DOHH2 (cell line): ENCODE measurements at regions not wholly inside any gene's neighbourhood (a gene's known extent, or its start where the extent isn't known, plus 50 kb on each side); places are given as distances from the start of the nearest gene placed in this dataset.
"Not testable (repeated sequence)": the region's sequence is repeated elsewhere in the genome, so short reads cannot be mapped to it uniquely, and the experiment has no call there.

Source experiments
- H3F3A ChIP-seq: fragments of 200-600 bp; sonication (generic), shearing (Covaris generic); 2 replicates; pipeline ENCODE4 v1.6.0; 2016; ENCODE audit warnings: antibody characterized with exemption, mild to moderate bottlenecking; ENCODE audit not compliant: control insufficient read depth, insufficient read depth
- H3K27ac ChIP-seq: fragments of 200-600 bp; sonication (generic); 2 replicates; pipeline ENCODE4 v1.5.1; 2014; ENCODE audit warnings: low read depth, mild to moderate bottlenecking, low read length, moderate library complexity
- H3K27me3 ChIP-seq: fragments of 200-600 bp; sonication (generic); 2 replicates; pipeline ENCODE4 v1.6.1; 2014; ENCODE audit warnings: mild to moderate bottlenecking, low read length, mixed read lengths; ENCODE audit not compliant: control insufficient read depth
- H3K36me3 ChIP-seq: fragments of 200-600 bp; sonication (generic); 2 replicates; pipeline ENCODE4 v1.6.1; 2014; ENCODE audit warnings: mild to moderate bottlenecking, low read length, moderate library complexity, mixed read lengths; ENCODE audit not compliant: control insufficient read depth
- H3K4me1 ChIP-seq: fragments of 200-600 bp; sonication (generic); 2 replicates; pipeline ENCODE4 v1.6.1; 2014; ENCODE audit warnings: mild to moderate bottlenecking, low read length, mixed read lengths; ENCODE audit not compliant: control insufficient read depth
- H3K4me2 ChIP-seq: fragments of 200-600 bp; sonication (generic); 2 replicates; pipeline ENCODE4 v1.6.0; 2014; ENCODE audit warnings: mild to moderate bottlenecking, low read length, moderate library complexity
- H3K4me3 ChIP-seq: fragments of 200-600 bp; sonication (generic); 2 replicates; pipeline ENCODE4 v1.5.1; 2014; ENCODE audit warnings: mild to moderate bottlenecking, low read length, mixed read lengths
- H3K79me2 ChIP-seq: fragments of 200-600 bp; sonication (generic); 2 replicates; pipeline ENCODE4 v1.6.1; 2014; ENCODE audit warnings: mild to moderate bottlenecking, low read length, mixed read lengths; ENCODE audit not compliant: control insufficient read depth
- H3K9me2 ChIP-seq: fragments of 200-600 bp; sonication (generic); replicated peaks from 2 replicates; pipeline ENCODE4 v1.6.1; 2014; ENCODE audit warnings: mild to moderate bottlenecking, low read length, mixed read lengths; ENCODE audit not compliant: control insufficient read depth
- H3K9me3 ChIP-seq: fragments of 200-600 bp; sonication (generic); 2 replicates; pipeline ENCODE4 v1.6.1; 2014; ENCODE audit warnings: antibody characterized with exemption, low read length, mixed read lengths; ENCODE audit not compliant: control insufficient read depth, insufficient read depth
- H4K20me1 ChIP-seq: fragments of 200-600 bp; sonication (generic); 2 replicates; pipeline ENCODE4 v1.6.0; 2014; ENCODE audit warnings: low read depth, mild to moderate bottlenecking, antibody characterized with exemption, low read length, moderate library complexity; ENCODE audit not compliant: control insufficient read depth, insufficient read depth
- CTCF ChIP-seq: fragments of 200-600 bp; sonication (generic); IDR thresholded peaks from one replicate; pipeline ENCODE4 v1.5.1; 2014; ENCODE audit warnings: antibody characterized with exemption, mild to moderate bottlenecking, low read depth, low read length; ENCODE audit not compliant: poor library complexity, severe bottlenecking
- EZH2phosphoT487 ChIP-seq: fragments of 200-600 bp; sonication (generic); IDR thresholded peaks from 2 replicates; pipeline ENCODE4 v1.6.1; 2017; ENCODE audit warnings: borderline replicate concordance, mild to moderate bottlenecking, antibody characterized with exemption, low read length, moderate library complexity, mixed read lengths

GRCh38 chr5:100682625-100683024 lies 147.5 kb downstream of the FAM174A start:
- H3K36me3 ChIP-seq, result no peaks in the 10 kb centered on the region
- no peaks in the 10 kb centered on the region for H3K27me3 ChIP-seq
- no peak overlapping the region for H3K4me3 ChIP-seq
- no peaks in the 10 kb centered on the region for H4K20me1 ChIP-seq
- no peaks in the 10 kb centered on the region for H3F3A ChIP-seq
- H3K4me2 ChIP-seq, result no peak overlapping the region
- no peaks in the 10 kb centered on the region for H3K79me2 ChIP-seq
- H3K4me1 ChIP-seq, result no peaks in the 10 kb centered on the region
- H3K27ac ChIP-seq, result no peak overlapping the region
- H3K9me3 ChIP-seq, result no peaks in the 10 kb centered on the region; the same call in 1 of the 2 replicates
- no peaks in the 10 kb centered on the region for H3K9me2 ChIP-seq
- no peak for TF ChIP-seq CTCF
- TF ChIP-seq EZH2phosphoT487, result no peak

- TF ChIP-seq CTCF (no peak), EZH2phosphoT487 (no peak)
- Histone ChIP-seq H3K4me3 (no peak overlapping the region), H3K27me3 (no peaks in the 10 kb centered on the region), H3K27ac (no peak overlapping the region), H3K36me3 (no peaks in the 10 kb centered on the region), H3K4me1 (no peaks in the 10 kb centered on the region), H3K79me2 (no peaks in the 10 kb centered on the region), H4K20me1 (no peaks in the 10 kb centered on the region), H3K9me2 (no peaks in the 10 kb centered on the region), H3F3A (no peaks in the 10 kb centered on the region), H3K9me3 (no peaks in the 10 kb centered on the region; the same call in 1 of the 2 replicates), H3K4me2 (no peak overlapping the region)
Measured at GRCh38 chr5:100683881-100684280, 148.7 kb downstream of the FAM174A start.

GRCh38 chr5:100685122-100685521 lies 149.9 kb downstream of the FAM174A start:
- not testable (repeated sequence) for H3K27ac ChIP-seq, H3K4me3 ChIP-seq, H3K79me2 ChIP-seq, H3K9me3 ChIP-seq, H3F3A ChIP-seq, H3K4me1 ChIP-seq, H3K4me2 ChIP-seq, H4K20me1 ChIP-seq, H3K9me2 ChIP-seq, H3K27me3 ChIP-seq, H3K36me3 ChIP-seq

- H3K4me2 ChIP-seq, H3K27me3 ChIP-seq, H3K36me3 ChIP-seq, H3K9me2 ChIP-seq, H3K4me3 ChIP-seq, H4K20me1 ChIP-seq, H3K4me1 ChIP-seq, H3K79me2 ChIP-seq, H3K27ac ChIP-seq, H3K9me3 ChIP-seq, H3F3A ChIP-seq: not testable (repeated sequence)
Measured at GRCh38 chr5:100688834-100689233, 153.7 kb downstream of the FAM174A start.
